ENCODE measurements at regions not wholly inside any gene's neighbourhood (a gene's known extent, or its start where the extent isn't known, plus 50 kb on each side); places are given as distances from the start of the nearest gene placed in this dataset.

- DNase-seq (ENCODE audit: low spot score) = no peak
Measured at GRCh38 chr10:4733150-4733842, 92.7 kb upstream of the AKR1E2 start.

DNA sequence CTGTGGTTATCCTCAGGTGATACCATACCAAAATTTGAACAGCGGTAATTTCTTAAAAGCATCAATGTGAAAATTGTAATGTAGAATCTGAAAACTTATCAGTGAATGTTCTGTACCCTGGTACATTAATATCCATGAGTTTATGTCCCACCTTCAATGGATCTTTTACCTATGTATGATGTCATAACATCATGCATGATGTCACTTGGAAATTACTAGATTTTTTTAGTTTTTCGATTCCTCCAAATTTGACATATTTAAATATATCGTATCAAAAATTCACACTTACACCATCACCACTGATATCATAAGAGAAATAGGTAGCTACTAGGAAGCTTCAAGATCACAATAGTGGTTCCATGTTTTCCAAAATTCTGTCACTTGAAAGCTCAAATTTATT is 95.0 kb upstream of the AKR1E2 start:
- no peak for DNase-seq (ENCODE audit: low spot score)

GRCh38 chr10:4725917-4726606 is 99.9 kb upstream of the AKR1E2 start:
- DNase-seq (ENCODE audit: low spot score) = no peak

DNA sequence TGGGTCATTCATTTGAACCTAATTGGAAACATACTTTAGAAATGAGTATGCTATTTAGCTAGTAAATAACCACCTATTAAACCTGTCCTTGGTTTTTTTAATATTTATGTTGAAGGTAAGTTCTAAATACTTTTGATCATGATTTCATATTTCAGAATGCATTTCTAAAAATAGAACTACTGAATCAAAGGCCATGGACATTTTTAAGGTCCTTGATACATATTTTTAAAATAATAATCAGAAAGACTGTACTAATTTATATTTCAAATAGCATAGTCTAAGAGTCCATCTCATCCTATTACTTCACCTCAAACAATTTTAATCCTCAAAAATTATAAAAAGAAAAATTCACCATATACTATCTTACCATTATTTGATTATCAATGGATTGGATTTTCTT is 102.1 kb upstream of the AKR1E2 start:
- DNase-seq (ENCODE audit: low spot score) = no peak

DNA sequence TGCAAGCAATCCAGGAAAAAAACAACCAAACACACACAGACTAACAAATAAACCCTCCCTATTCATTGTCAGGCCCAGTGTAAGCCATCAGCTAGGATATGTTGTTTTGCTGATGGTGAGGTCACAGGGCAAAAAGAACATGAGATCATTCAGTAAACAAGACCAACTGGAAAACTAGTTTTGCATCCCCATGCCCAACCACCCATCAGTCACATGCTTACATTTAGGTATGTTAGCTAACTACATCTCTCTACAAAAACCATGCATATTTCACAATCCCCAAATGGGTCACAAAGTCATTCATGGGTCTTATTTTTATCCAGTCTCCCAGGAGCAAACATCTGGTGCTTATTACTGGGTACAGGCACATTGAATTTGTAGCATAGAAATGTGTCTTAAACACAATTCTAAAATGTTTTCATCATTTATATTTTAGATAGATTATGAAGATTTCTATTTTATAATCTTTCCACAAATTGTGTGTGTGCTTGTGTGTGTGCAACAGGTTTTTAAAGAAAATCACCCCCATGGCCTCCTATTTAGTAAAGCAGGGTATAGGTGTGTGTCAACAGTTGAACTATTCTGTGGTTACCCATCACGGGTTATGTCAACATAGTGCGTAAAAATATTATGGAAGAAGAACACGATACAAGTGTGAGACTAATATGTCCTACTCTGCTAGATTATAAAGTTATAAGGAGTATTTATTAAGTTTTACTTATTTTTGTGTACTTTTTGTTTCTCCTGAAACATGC is 103.8 kb upstream of the AKR1E2 start:
- no peak for DNase-seq (ENCODE audit: low spot score)

DNA sequence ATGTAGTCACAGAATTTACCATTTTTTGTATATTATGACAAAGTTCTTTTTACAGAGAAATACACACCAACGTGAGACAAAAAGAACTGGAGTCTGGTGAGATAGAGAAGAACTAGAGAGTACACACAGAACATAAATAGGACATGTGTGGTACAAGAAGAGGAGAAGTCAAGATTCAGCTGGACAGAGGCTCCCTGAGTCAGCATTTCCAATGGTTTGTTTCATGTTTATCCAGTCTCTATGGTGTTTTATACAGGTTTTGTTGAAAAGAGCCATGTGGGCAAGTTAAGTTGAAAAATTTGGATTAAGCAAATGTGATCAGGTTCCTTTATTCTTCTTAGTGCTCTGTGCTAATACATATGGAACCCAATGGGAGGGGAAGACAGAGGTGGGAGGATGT is 105.5 kb upstream of the AKR1E2 start:
- DNase-seq (ENCODE audit: low spot score) = no peak

DNA sequence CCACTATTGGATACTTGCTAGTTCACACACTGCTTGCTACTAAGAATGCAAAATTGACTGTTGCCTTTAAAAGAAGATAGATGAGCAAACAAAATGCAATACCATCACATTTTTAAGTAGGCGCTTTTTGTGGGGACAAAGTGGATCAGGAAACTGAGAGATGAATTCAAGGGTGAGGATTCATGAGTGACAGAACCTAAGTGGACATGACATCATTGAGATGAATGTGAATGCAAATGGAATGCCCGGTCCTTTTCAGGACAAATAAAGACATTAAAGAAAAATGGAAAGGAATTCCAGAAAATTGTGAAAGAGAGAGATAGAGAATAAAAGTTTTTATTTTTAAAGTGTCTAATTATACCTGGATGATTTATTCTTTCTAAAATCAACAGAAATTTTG is 106.3 kb upstream of the AKR1E2 start:
- no peak for DNase-seq (ENCODE audit: low spot score)

DNA sequence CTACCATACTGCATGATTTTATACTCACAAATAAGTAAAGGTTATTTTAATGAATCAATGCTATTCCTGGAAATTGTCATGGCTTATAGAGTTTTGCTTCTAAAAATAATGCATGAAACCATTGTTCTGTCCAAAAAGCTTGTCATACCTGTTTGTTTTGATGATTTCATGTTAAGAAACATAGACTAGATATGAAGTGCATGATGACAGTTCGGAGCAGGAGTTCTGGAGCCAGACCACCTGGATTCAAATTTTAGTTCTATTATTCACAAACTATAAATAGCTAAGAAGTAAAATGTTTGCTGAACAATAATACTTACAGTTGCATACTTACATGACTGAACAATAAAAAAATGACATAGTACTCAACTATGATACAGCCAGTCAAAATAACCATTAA is 107.0 kb upstream of the AKR1E2 start:
- no peak for DNase-seq (ENCODE audit: low spot score)

GRCh38 chr10:4718544-4718943 is 107.5 kb upstream of the AKR1E2 start:
- DNase-seq (ENCODE audit: low spot score) = no peak

DNA sequence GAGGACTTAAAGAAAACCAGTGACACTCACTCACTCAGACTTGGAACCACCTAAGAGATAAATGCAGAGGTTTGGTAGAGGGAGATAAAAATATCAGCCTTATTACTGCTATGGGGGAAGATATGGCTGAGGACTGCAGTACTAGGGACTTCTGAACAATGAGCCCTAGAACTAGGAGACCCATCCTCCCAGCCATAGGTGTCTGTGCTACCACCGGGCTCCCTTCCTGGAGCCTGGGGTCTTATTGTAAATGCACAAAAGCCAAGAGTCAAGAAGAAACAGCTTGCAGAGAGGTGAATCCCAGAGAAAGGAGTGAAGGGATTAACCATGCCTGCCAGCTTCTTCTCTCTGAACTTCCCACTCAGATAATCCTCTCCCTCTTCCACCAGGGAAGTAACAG is 108.3 kb upstream of the AKR1E2 start:
- no peak for DNase-seq (ENCODE audit: low spot score)

DNA sequence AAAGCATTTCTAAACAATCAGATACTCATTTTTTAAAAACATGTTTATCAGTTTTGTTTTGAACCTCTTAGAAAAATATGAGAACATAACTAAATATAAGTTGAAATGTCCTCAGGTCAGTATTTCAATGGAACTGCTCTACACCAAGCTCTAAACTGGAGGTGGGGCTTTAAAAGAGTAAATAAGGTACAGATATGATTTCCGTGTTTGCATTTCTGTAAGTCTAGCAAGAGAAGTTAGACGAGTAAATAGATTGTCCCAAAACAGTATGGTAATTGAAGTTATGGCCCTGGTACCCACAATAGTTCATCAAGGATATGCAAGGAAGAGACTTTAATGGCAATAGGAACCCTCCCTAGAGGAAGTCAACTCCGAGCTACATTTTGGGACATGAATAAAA is 115.1 kb upstream of the AKR1E2 start:
- no peak for DNase-seq (ENCODE audit: low spot score)

GRCh38 chr10:4708123-4708759 is 117.8 kb upstream of the AKR1E2 start:
- DNase-seq (ENCODE audit: low spot score) = peak; percentile 8

GRCh38 chr10:4707221-4707620 is 118.8 kb upstream of the AKR1E2 start:
- DNase-seq (ENCODE audit: low spot score) = no peak

DNA sequence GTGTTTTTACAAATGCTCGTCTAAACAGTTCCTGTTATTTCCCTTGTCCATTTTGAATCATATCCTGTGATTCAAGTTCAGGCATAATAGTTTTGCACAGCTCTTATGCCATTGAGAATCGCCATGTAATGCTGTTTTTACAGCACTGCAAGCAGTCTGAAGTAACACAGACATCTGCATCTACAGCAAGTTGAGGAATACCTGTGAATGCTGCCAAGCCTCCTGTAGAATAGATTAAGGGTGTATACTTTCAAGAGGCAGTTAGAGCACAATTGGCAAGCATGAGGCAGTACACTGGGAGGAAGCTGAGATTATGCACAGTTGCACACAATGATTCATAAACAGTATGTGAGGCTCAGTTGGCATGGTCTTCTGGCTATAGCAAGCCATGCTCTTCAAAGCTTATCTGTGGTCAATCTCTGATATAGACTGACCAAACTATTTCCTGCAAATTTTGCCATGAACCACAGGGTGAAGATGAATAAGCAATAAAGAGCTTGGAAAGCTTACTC is 121.9 kb upstream of the AKR1E2 start:
- DNase-seq (ENCODE audit: low spot score) = no peak

- DNase-seq (ENCODE audit: low spot score) = no peak
Measured at GRCh38 chr10:4701016-4701415, 125.0 kb upstream of the AKR1E2 start.

GRCh38 chr10:4699950-4700730 is 125.9 kb upstream of the AKR1E2 start:
- no peak for DNase-seq (ENCODE audit: low spot score)

DNA sequence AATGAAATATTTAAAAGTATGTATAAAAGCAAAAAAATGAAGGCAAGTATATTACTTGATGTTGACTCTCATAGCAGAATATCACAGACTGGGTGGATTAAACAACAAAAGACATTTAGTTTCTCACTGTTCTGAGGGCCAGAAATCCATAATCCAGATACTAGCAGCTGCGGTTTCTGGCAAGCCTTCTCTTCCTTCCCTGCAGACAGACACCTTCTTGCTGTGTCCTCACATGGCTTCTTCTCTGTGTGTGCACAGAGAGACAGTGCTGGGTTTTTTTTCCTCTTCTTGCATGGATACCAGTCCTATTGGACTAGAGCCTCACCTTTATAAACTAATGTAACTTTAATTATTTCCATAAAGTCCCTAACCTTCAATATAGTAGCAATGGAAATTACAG is 127.9 kb upstream of the AKR1E2 start:
- no peak for DNase-seq (ENCODE audit: low spot score)

- no peak for DNase-seq (ENCODE audit: low spot score)
Measured at GRCh38 chr10:4696186-4696585, 129.8 kb upstream of the AKR1E2 start.

- DNase-seq (ENCODE audit: low spot score) = no peak
Measured at GRCh38 chr10:4693967-4694366, 132.0 kb upstream of the AKR1E2 start.

DNA sequence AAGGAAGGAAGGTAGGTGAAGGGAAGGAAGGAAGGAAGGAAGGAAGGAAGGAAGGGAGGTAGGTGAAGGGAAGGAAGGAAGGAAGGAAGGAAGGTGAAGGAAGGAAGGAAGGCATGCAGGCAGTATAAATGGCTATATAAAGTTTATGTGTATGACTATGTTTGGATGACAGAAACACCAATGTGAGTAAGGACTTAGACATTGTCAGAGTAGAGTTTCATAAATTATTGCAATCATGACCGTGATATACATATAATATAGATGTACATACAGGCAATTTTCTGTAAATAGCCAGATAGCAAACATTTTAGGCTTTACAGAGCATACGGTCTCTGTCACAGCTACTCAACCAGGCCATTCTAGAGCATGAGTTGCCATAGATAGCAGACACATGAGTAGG is 133.8 kb upstream of the AKR1E2 start:
- DNase-seq (ENCODE audit: low spot score) = no peak

DNA sequence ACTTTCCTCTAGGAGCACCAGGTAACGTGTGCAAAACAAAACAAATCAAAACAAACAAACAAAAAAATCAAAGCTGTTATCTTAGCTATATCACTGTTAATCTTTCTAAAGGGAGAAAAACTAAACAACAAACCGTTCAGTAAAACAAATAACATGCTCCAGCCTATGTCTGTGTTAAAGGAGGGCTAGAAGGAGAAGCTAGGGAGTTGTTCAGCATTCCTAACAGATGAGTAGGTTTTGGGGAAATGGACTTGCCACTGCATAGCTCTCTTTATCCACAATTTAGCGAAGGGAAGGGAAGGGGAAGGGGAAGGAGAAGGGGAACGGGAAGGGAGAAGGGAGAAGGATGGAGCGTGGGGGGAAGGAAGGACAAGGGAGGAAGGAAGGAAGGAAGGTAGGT is 134.2 kb upstream of the AKR1E2 start:
- DNase-seq (ENCODE audit: low spot score) = no peak

GRCh38 chr10:4691301-4691700 is 134.7 kb upstream of the AKR1E2 start:
- no peak for DNase-seq (ENCODE audit: low spot score)

Measured in hematopoietic multipotent progenitor cell treated with erythropoietin and hydrocortisone succinate and interleukin-3 and kit ligand, for 17 days (in vitro differentiated cells).